HEK293 (cell line): ENCODE measurements at regions not wholly inside any gene's neighbourhood (a gene's known extent, or its start where the extent isn't known, plus 50 kb on each side); places are given as distances from the start of the nearest gene placed in this dataset.

ENCODE experiments used
- CTCF ChIA-PET: fragments of 350-600 bp; formaldehyde crosslinking; extraction: SDS; loops from one replicate; lab custom pipeline; 2021; ENCODE audit warnings: antibody characterized with exemption; lab: Yijun Ruan, JAX
- POLR2A ChIA-PET: fragments of 300-600 bp; formaldehyde crosslinking; extraction: SDS; loops from one replicate; lab custom pipeline; 2020; ENCODE audit warnings: antibody characterized with exemption, inconsistent platforms; lab: Yijun Ruan, JAX
- H3K27ac ChIP-seq: fragments of 200-500 bp; sonication (Bioruptor generic); 2 replicates; pipeline ENCODE4 v1.5.1; 2014; ENCODE audit warnings: low read depth, low read length, control low read depth, inconsistent platforms; ENCODE audit errors: extremely low read depth
- H3K36me3 ChIP-seq, 2 experiments: fragments of 200-500 bp in 1 of 2; sonication (Bioruptor generic) in 1 of 2; 1 replicate in 1 of 2; 2 replicates in 1 of 2; pipeline ENCODE4 v1.5.1; 2014 to 2017; ENCODE audit warnings: inconsistent platforms in 2 of 2, low read length in 2 of 2; ENCODE audit not compliant: control insufficient read depth in 2 of 2, insufficient read depth in 1 of 2
- H3K4me1 ChIP-seq: fragments of 200-500 bp; sonication (Bioruptor generic); 2 replicates; pipeline ENCODE4 v1.5.1; 2014; ENCODE audit warnings: mild to moderate bottlenecking, low read length, inconsistent platforms; ENCODE audit not compliant: control insufficient read depth, insufficient read depth
- H3K4me3 ChIP-seq: 2 replicates; pipeline ENCODE4 v1.5.1; 2011; ENCODE audit warnings: low read depth, mild to moderate bottlenecking, control low read depth, low read length, moderate library complexity
- H3K9me3 ChIP-seq: fragments of 200-500 bp; sonication (Bioruptor generic); 2 replicates; pipeline ENCODE4 v1.5.1; 2014; ENCODE audit warnings: low read depth, low read length, inconsistent platforms; ENCODE audit not compliant: control insufficient read depth, insufficient read depth
- KLF7 ChIP-seq: fragments of 450-650 bp; formaldehyde crosslinking; IDR thresholded peaks from 2 replicates; pipeline ENCODE4 v1.5.1; 2016; ENCODE audit warnings: missing biosample characterization, missing genetic modification characterization, borderline replicate concordance
- MYNN ChIP-seq: fragments of 450-650 bp; formaldehyde crosslinking; IDR thresholded peaks from 2 replicates; pipeline ENCODE4 v1.5.1; 2016; ENCODE audit warnings: missing biosample characterization, missing genetic modification characterization, borderline replicate concordance
- OSR2 ChIP-seq: fragments of 450-650 bp; formaldehyde crosslinking; IDR thresholded peaks from 2 replicates; pipeline ENCODE4 v1.5.1; 2016; ENCODE audit warnings: missing biosample characterization, missing genetic modification characterization
- SALL2 ChIP-seq: fragments of 450-650 bp; formaldehyde crosslinking; IDR thresholded peaks from 2 replicates; pipeline ENCODE4 v1.5.0; 2017; ENCODE audit warnings: missing biosample characterization, mild to moderate bottlenecking, missing genetic modification characterization, borderline replicate concordance
- ZBTB48 ChIP-seq: fragments of 450-650 bp; formaldehyde crosslinking; IDR thresholded peaks from 2 replicates; pipeline ENCODE4 v1.5.1; 2016; ENCODE audit warnings: missing biosample characterization, missing genetic modification characterization
- ZFP69B ChIP-seq: fragments of 450-650 bp; formaldehyde crosslinking; IDR thresholded peaks from 2 replicates; pipeline ENCODE4 v1.5.1; 2016; ENCODE audit warnings: missing biosample characterization, missing genetic modification characterization
- ZNF138 ChIP-seq: fragments of 450-650 bp; formaldehyde crosslinking; IDR thresholded peaks from 2 replicates; pipeline ENCODE4 v1.5.1; 2016; ENCODE audit warnings: missing biosample characterization, missing genetic modification characterization, borderline replicate concordance
- ZNF366 ChIP-seq: fragments of 450-650 bp; formaldehyde crosslinking; conservative IDR thresholded peaks from 2 replicates; pipeline ENCODE4 v1.5.1; 2016; ENCODE audit warnings: missing biosample characterization, missing genetic modification characterization
- ZNF404 ChIP-seq: fragments of 450-650 bp; formaldehyde crosslinking; IDR thresholded peaks from 2 replicates; pipeline ENCODE4 v1.5.1; 2017; ENCODE audit warnings: missing biosample characterization, missing genetic modification characterization
- ZNF433 ChIP-seq: fragments of 450-650 bp; formaldehyde crosslinking; IDR thresholded peaks from 2 replicates; pipeline ENCODE4 v1.5.1; 2016; ENCODE audit warnings: missing biosample characterization, missing genetic modification characterization, low read depth
- ZNF529 ChIP-seq: fragments of 450-650 bp; formaldehyde crosslinking; IDR thresholded peaks from 2 replicates; pipeline ENCODE4 v1.5.1; 2017; ENCODE audit warnings: missing genetic modification characterization, missing biosample characterization; ENCODE audit not compliant: insufficient replicate concordance
- ZNF561 ChIP-seq: fragments of 450-650 bp; IDR thresholded peaks from 2 replicates; pipeline ENCODE4 v1.5.1; 2018; ENCODE audit warnings: missing biosample characterization, missing genetic modification characterization, borderline replicate concordance
- ZNF621 ChIP-seq: fragments of 450-650 bp; formaldehyde crosslinking; IDR thresholded peaks from 2 replicates; pipeline ENCODE4 v1.5.1; 2017; ENCODE audit warnings: missing biosample characterization, missing genetic modification characterization
- ZNF830 ChIP-seq: fragments of 450-650 bp; IDR thresholded peaks from 2 replicates; pipeline ENCODE4 v1.5.0; 2018; ENCODE audit warnings: missing biosample characterization, missing genetic modification characterization, low read depth, mild to moderate bottlenecking, moderate library complexity
- TF ChIP-seq, protein P1 (sequence below): fragments of 450-650 bp; formaldehyde crosslinking; IDR thresholded peaks from 2 replicates; pipeline ENCODE4 v1.5.1; 2016; ENCODE audit warnings: missing biosample characterization, missing genetic modification characterization
- TF ChIP-seq, protein P2 (sequence below): fragments of 450-650 bp; formaldehyde crosslinking; IDR thresholded peaks from 2 replicates; pipeline ENCODE4 v1.5.1; 2016; ENCODE audit warnings: missing biosample characterization, missing genetic modification characterization, borderline replicate concordance
- TF ChIP-seq, protein P3 (sequence below): fragments of 450-650 bp; formaldehyde crosslinking; conservative IDR thresholded peaks from 2 replicates; pipeline ENCODE4 v1.5.1; 2016; ENCODE audit warnings: low read depth, missing biosample characterization, missing genetic modification characterization
- TF ChIP-seq, protein P4 (sequence below): fragments of 450-650 bp; formaldehyde crosslinking; IDR thresholded peaks from 2 replicates; pipeline ENCODE4 v1.5.1; 2017; ENCODE audit warnings: missing biosample characterization, missing genetic modification characterization
- TF ChIP-seq, protein P5 (sequence below): sonication (generic); formaldehyde crosslinking; IDR thresholded peaks from 2 replicates; pipeline ENCODE4 v1.8.1; 2022; ENCODE audit warnings: mild to moderate bottlenecking, moderate library complexity, missing genetic modification reagents

DNA sequence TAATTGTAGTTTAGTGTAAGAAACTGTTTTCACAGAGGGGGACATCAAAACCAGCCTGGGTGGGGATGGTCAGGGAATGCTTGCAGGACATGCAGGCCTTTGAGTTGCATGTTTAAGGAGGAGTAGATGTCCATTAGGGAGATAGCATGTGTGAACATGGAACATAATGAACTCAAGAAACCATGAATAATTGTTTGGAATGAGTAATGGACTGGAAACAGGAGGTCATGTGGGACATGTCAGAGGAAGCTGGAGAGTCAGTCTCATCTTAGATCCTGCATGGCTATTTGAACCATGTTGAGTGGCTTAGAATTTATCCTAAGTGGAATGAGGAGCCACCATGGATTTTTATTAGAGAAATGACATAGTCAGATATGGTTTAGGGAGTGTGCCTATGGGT lies 86.4 kb downstream of the RPE65 start:
- H3K4me1 ChIP-seq = no peaks in the 10 kb centered on the region
- H3K27ac ChIP-seq = no peak overlapping the region
- no peaks in the 10 kb centered on the region for H3K36me3 ChIP-seq
- ChIA-PET CTCF (no interaction called here), POLR2A (no interaction called here)
- TF ChIP-seq ZNF529 (tag by site-specific recombination) = no peak
- TF ChIP-seq, protein P1, sequence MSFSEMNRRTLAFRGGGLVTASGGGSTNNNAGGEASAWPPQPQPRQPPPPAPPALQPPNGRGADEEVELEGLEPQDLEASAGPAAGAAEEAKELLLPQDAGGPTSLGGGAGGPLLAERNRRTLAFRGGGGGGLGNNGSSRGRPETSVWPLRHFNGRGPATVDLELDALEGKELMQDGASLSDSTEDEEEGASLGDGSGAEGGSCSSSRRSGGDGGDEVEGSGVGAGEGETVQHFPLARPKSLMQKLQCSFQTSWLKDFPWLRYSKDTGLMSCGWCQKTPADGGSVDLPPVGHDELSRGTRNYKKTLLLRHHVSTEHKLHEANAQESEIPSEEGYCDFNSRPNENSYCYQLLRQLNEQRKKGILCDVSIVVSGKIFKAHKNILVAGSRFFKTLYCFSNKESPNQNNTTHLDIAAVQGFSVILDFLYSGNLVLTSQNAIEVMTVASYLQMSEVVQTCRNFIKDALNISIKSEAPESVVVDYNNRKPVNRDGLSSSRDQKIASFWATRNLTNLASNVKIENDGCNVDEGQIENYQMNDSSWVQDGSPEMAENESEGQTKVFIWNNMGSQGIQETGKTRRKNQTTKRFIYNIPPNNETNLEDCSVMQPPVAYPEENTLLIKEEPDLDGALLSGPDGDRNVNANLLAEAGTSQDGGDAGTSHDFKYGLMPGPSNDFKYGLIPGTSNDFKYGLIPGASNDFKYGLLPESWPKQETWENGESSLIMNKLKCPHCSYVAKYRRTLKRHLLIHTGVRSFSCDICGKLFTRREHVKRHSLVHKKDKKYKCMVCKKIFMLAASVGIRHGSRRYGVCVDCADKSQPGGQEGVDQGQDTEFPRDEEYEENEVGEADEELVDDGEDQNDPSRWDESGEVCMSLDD (tag by site-specific recombination) = no peak
- no peak for TF ChIP-seq ZNF404 (tag by site-specific recombination)
- H3K4me3 ChIP-seq = no peak overlapping the region
- no peaks in the 10 kb centered on the region for H3K9me3 ChIP-seq

DNA sequence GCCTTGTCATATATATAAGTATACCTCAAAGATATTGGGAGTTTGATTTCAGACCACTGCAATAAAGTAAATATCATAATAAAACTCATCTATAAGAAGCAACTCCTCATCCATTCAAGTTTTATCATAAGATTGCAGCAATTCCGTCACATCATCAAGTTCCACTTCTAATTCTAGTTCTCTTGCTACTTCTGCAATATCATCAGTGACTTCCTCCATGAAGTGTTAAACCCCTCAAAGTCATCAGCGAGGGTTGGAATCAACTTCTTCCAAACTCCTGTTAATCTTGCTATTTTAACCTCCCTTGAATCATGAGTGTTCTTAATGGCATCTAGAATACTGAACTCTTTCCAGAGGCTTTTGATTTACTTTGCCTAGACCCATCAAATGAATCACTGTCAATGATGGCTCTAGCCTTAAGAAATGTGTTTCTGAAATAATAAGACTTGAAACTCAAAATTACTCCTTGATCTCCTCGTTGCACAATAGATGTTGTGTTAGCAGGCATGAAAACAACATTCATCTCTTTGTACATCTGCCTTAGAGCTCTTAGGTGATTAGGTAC lies 88.3 kb downstream of the RPE65 start:
- ChIA-PET CTCF (interaction anchor here (0.6 to 1.2 kb wide), 2 partner anchors 18 to 254 kb away, joined by 3 read pairs; no protein-coding TSS in a partner anchor), POLR2A (no interaction called here)
- Histone ChIP-seq H3K9me3 (no peaks in the 10 kb centered on the region), H3K27ac (no peak overlapping the region), H3K4me3 (no peak overlapping the region), H3K4me1 (no peaks in the 10 kb centered on the region), H3K36me3 (no peaks in the 10 kb centered on the region)
- TF ChIP-seq ZFP69B (tag by site-specific recombination) (no peak), ZNF830 (tag by site-specific recombination) (no peak), ZNF366 (tag by site-specific recombination) (no peak), ZNF433 (tag by site-specific recombination) (no peak), SALL2 (no peak), ZNF561 (tag by site-specific recombination) (no peak), OSR2 (tag by site-specific recombination) (no peak), ZBTB48 (tag by site-specific recombination) (no peak), MYNN (tag by site-specific recombination) (no peak), KLF7 (tag by site-specific recombination) (no peak), ZNF138 (tag by site-specific recombination) (no peak), ZNF621 (tag by site-specific recombination) (no peak)
- TF ChIP-seq, protein P2, sequence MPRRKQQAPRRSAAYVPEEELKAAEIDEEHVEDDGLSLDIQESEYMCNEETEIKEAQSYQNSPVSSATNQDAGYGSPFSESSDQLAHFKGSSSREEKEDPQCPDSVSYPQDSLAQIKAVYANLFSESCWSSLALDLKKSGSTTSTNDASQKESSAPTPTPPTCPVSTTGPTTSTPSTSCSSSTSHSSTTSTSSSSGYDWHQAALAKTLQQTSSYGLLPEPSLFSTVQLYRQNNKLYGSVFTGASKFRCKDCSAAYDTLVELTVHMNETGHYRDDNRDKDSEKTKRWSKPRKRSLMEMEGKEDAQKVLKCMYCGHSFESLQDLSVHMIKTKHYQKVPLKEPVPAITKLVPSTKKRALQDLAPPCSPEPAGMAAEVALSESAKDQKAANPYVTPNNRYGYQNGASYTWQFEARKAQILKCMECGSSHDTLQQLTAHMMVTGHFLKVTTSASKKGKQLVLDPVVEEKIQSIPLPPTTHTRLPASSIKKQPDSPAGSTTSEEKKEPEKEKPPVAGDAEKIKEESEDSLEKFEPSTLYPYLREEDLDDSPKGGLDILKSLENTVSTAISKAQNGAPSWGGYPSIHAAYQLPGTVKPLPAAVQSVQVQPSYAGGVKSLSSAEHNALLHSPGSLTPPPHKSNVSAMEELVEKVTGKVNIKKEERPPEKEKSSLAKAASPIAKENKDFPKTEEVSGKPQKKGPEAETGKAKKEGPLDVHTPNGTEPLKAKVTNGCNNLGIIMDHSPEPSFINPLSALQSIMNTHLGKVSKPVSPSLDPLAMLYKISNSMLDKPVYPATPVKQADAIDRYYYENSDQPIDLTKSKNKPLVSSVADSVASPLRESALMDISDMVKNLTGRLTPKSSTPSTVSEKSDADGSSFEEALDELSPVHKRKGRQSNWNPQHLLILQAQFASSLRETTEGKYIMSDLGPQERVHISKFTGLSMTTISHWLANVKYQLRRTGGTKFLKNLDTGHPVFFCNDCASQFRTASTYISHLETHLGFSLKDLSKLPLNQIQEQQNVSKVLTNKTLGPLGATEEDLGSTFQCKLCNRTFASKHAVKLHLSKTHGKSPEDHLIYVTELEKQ (tag by site-specific recombination) = no peak
- TF ChIP-seq, protein P3, sequence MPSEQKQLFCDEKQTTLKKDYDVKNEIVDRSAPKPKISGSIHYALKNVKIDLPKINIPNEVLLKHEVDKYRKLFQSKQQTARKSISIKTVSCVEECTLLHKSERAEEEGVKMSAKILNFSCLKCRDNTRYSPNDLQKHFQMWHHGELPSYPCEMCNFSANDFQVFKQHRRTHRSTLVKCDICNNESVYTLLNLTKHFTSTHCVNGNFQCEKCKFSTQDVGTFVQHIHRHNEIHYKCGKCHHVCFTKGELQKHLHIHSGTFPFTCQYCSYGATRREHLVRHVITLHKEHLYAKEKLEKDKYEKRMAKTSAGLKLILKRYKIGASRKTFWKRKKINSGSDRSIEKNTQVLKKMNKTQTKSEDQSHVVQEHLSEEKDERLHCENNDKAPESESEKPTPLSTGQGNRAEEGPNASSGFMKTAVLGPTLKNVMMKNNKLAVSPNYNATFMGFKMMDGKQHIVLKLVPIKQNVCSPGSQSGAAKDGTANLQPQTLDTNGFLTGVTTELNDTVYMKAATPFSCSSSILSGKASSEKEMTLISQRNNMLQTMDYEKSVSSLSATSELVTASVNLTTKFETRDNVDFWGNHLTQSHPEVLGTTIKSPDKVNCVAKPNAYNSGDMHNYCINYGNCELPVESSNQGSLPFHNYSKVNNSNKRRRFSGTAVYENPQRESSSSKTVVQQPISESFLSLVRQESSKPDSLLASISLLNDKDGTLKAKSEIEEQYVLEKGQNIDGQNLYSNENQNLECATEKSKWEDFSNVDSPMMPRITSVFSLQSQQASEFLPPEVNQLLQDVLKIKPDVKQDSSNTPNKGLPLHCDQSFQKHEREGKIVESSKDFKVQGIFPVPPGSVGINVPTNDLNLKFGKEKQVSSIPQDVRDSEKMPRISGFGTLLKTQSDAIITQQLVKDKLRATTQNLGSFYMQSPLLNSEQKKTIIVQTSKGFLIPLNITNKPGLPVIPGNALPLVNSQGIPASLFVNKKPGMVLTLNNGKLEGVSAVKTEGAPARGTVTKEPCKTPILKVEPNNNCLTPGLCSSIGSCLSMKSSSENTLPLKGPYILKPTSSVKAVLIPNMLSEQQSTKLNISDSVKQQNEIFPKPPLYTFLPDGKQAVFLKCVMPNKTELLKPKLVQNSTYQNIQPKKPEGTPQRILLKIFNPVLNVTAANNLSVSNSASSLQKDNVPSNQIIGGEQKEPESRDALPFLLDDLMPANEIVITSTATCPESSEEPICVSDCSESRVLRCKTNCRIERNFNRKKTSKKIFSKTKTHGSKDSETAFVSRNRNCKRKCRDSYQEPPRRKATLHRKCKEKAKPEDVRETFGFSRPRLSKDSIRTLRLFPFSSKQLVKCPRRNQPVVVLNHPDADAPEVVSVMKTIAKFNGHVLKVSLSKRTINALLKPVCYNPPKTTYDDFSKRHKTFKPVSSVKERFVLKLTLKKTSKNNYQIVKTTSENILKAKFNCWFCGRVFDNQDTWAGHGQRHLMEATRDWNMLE = no peak
- TF ChIP-seq, protein P4, sequence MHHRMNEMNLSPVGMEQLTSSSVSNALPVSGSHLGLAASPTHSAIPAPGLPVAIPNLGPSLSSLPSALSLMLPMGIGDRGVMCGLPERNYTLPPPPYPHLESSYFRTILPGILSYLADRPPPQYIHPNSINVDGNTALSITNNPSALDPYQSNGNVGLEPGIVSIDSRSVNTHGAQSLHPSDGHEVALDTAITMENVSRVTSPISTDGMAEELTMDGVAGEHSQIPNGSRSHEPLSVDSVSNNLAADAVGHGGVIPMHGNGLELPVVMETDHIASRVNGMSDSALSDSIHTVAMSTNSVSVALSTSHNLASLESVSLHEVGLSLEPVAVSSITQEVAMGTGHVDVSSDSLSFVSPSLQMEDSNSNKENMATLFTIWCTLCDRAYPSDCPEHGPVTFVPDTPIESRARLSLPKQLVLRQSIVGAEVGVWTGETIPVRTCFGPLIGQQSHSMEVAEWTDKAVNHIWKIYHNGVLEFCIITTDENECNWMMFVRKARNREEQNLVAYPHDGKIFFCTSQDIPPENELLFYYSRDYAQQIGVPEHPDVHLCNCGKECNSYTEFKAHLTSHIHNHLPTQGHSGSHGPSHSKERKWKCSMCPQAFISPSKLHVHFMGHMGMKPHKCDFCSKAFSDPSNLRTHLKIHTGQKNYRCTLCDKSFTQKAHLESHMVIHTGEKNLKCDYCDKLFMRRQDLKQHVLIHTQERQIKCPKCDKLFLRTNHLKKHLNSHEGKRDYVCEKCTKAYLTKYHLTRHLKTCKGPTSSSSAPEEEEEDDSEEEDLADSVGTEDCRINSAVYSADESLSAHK (tag by site-specific recombination) = no peak
- TF ChIP-seq, protein P5, sequence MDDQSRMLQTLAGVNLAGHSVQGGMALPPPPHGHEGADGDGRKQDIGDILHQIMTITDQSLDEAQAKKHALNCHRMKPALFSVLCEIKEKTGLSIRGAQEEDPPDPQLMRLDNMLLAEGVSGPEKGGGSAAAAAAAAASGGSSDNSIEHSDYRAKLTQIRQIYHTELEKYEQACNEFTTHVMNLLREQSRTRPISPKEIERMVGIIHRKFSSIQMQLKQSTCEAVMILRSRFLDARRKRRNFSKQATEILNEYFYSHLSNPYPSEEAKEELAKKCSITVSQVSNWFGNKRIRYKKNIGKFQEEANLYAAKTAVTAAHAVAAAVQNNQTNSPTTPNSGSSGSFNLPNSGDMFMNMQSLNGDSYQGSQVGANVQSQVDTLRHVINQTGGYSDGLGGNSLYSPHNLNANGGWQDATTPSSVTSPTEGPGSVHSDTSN = no peak
